DND-41 (cell line): ENCODE measurements at regions not wholly inside any gene's neighbourhood (a gene's known extent, or its start where the extent isn't known, plus 50 kb on each side); places are given as distances from the start of the nearest gene placed in this dataset.
"Not testable (repeated sequence)": the region's sequence is repeated elsewhere in the genome, so short reads cannot be mapped to it uniquely, and the experiment has no call there.

Experiments used
- ATAC-seq: fragments of 200-7000 bp; cut with Tn5 transposase; 3 replicates; pipeline ENCODE4 v1.9.1; 2021; ENCODE audit warnings: low read depth; ENCODE audit not compliant: insufficient read depth
- DNase-seq: peaks from one replicate; pipeline ENCODE4 v3.0.0-alpha.2; 2020
- H2AFZ ChIP-seq: 2 replicates; pipeline ENCODE4 v1.6.0; 2012; ENCODE audit warnings: low read depth, low read length
- H3K27ac ChIP-seq: 2 replicates; pipeline ENCODE4 v1.5.1; 2012; ENCODE audit warnings: low read length, inconsistent platforms
- H3K27me3 ChIP-seq: fragments of 200-600 bp; sonication (generic); 2 replicates; pipeline ENCODE4 v1.6.0; 2012; ENCODE audit warnings: low read length, mild to moderate bottlenecking, inconsistent platforms; ENCODE audit not compliant: insufficient read depth, poor library complexity
- H3K36me3 ChIP-seq: 2 replicates; pipeline ENCODE4 v1.5.1; 2012; ENCODE audit warnings: low read length, inconsistent platforms; ENCODE audit not compliant: insufficient read depth
- H3K4me1 ChIP-seq: 2 replicates; pipeline ENCODE4 v1.5.1; 2012; ENCODE audit warnings: mild to moderate bottlenecking, low read length; ENCODE audit not compliant: insufficient read depth
- H3K4me2 ChIP-seq: 2 replicates; pipeline ENCODE4 v1.6.0; 2012; ENCODE audit warnings: mild to moderate bottlenecking, moderate library complexity, low read length, inconsistent platforms; ENCODE audit not compliant: insufficient read depth
- H3K4me3 ChIP-seq, 2 experiments: fragments of 200-600 bp in 1 of 2; shearing (Covaris generic) in 1 of 2; 2 replicates each; pipeline ENCODE4 v1.5.1; 2012 to 2016; ENCODE audit warnings: inconsistent platforms in 2 of 2, low read length in 2 of 2, mild to moderate bottlenecking in 2 of 2, low read depth in 1 of 2, moderate library complexity in 1 of 2
- H3K79me2 ChIP-seq: 2 replicates; pipeline ENCODE4 v1.6.0; 2012; ENCODE audit warnings: low read length, inconsistent platforms; ENCODE audit not compliant: insufficient read depth
- H3K9ac ChIP-seq: 2 replicates; pipeline ENCODE4 v1.6.0; 2012; ENCODE audit warnings: low read depth, mild to moderate bottlenecking, inconsistent platforms, low read length, moderate library complexity
- H3K9me3 ChIP-seq: 2 replicates; pipeline ENCODE4 v1.5.1; 2012; ENCODE audit warnings: low read length, moderate library complexity, mild to moderate bottlenecking, inconsistent platforms; ENCODE audit not compliant: insufficient read depth, severe bottlenecking
- H4K20me1 ChIP-seq: 2 replicates; pipeline ENCODE4 v1.6.0; 2012; ENCODE audit warnings: low read length; ENCODE audit not compliant: insufficient read depth
- EZH2 ChIP-seq: IDR thresholded peaks from 3 replicates; pipeline ENCODE4 v1.6.1; 2012; ENCODE audit warnings: borderline replicate concordance, low read depth, mild to moderate bottlenecking, moderate library complexity, low read length, inconsistent platforms; ENCODE audit not compliant: severe bottlenecking
- TF ChIP-seq, protein P1 (sequence below): IDR thresholded peaks from 2 replicates; pipeline ENCODE4 v1.5.1; 2012; ENCODE audit warnings: borderline replicate concordance, low read length, moderate library complexity, mild to moderate bottlenecking; ENCODE audit not compliant: poor library complexity, severe bottlenecking; ENCODE audit errors: extremely low read depth

DNA sequence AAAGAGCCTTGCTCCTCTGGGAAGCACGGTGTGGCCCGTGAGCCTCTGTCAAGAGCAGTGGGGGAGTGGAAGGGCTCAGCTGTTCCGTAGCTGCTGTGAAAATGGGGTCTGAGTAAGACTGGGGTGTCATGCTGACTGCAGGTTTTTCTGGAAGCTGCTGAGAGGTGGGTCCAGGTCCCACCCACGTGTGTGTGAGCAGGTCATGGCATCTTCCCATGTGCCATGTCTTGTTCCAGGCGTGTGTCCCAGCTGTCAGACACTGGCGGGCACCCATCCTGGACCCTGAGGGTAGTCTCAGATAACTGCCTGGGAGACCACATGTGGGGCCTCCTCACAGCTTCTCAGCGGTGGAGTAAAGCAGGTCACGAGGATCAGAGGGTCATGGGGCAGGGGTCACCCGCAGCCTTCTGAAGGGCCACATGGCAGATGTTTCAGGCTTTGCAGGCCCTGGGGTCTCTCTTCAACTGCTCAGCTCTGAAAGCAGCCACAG, 92.9 kb downstream of the NPIPB11 start:
- no peaks in the 10 kb centered on the region for H3K79me2 ChIP-seq
- ATAC-seq = no peak
- H3K4me3 ChIP-seq = no peak overlapping the region
- no peak overlapping the region for H3K27ac ChIP-seq
- DNase-seq = no peak
- H3K36me3 ChIP-seq = no peaks in the 10 kb centered on the region
- H3K4me1 ChIP-seq = no peaks in the 10 kb centered on the region
- H3K9me3 ChIP-seq = no peaks in the 10 kb centered on the region
- H3K9ac ChIP-seq = no peak overlapping the region
- H4K20me1 ChIP-seq = no peaks in the 10 kb centered on the region
- no peaks in the 10 kb centered on the region for H3K27me3 ChIP-seq
- TF ChIP-seq EZH2 = no peak
- TF ChIP-seq, protein P1, sequence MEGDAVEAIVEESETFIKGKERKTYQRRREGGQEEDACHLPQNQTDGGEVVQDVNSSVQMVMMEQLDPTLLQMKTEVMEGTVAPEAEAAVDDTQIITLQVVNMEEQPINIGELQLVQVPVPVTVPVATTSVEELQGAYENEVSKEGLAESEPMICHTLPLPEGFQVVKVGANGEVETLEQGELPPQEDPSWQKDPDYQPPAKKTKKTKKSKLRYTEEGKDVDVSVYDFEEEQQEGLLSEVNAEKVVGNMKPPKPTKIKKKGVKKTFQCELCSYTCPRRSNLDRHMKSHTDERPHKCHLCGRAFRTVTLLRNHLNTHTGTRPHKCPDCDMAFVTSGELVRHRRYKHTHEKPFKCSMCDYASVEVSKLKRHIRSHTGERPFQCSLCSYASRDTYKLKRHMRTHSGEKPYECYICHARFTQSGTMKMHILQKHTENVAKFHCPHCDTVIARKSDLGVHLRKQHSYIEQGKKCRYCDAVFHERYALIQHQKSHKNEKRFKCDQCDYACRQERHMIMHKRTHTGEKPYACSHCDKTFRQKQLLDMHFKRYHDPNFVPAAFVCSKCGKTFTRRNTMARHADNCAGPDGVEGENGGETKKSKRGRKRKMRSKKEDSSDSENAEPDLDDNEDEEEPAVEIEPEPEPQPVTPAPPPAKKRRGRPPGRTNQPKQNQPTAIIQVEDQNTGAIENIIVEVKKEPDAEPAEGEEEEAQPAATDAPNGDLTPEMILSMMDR = no peak
- H2AFZ ChIP-seq = no peak overlapping the region
- H3K4me2 ChIP-seq = no peak overlapping the region

DNA sequence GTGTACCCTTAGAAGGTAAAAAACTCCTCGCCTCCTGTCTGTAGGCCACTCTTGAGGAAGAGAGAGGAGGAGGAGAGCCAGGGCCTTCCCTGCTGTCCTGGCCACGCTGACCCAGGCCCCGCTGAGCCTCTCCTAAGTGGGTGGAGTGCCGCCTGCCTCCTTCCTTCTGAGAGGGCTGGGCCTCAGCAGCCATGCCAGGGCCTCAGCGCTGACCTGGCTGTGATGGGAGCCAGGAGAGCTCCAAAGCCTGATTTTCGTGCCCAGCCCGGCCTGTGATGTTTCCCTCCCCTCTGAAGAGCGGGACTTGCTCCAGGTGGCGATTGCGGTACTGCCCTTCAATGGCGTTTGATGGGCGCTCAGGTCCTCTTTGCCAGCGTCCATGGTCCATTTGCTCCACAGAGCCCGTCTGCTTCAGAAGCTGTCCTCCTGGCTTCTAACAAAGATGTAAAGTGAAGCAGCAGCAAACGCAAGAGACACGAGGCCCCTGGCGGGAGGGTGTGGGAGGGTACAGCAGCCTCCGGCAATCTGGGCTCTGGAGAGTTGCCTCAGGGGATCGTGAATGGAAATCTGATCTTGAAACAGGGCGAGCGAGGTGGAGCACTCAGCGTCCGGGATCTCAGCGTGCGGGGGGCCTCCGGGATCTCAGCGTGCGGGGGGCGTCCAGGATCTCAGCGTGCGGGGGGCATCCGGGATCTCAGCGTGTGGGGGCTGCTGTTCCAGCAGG, 93.5 kb downstream of the NPIPB11 start:
- no peaks in the 10 kb centered on the region for H3K9me3 ChIP-seq
- no peaks in the 10 kb centered on the region for H3K36me3 ChIP-seq
- no peak overlapping the region for H3K9ac ChIP-seq
- TF ChIP-seq, protein P1 = no peak
- TF ChIP-seq EZH2 = no peak
- no peaks in the 10 kb centered on the region for H3K79me2 ChIP-seq
- H3K27ac ChIP-seq = no peak overlapping the region
- H3K4me1 ChIP-seq = no peaks in the 10 kb centered on the region
- DNase-seq (no peak), ATAC-seq (no peak)
- no peak overlapping the region for H2AFZ ChIP-seq
- no peak overlapping the region for H3K4me2 ChIP-seq
- no peaks in the 10 kb centered on the region for H3K27me3 ChIP-seq
- no peaks in the 10 kb centered on the region for H4K20me1 ChIP-seq
- H3K4me3 ChIP-seq = no peak overlapping the region

DNA sequence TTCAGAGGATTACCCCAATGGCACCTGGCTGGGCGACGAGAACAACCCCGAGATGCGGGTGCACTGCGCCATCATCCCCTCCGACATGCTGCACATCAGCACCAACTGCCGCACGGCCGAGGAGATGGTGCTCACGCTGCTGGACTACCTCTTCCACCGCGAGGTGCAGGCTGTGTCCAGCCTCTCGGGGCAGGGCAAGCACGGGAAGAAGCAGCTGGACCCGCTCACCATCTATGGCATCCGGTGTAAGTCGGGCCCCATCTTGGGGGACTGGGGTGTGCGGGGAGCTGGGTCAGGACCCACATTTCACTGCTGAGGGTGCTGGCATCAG, 94.2 kb downstream of the NPIPB11 start:
- not testable (repeated sequence) for H3K79me2 ChIP-seq, H2AFZ ChIP-seq, H3K9ac ChIP-seq, H3K36me3 ChIP-seq, ATAC-seq, H3K4me2 ChIP-seq, H3K4me1 ChIP-seq, H4K20me1 ChIP-seq, H3K4me3 ChIP-seq, H3K27me3 ChIP-seq, H3K27ac ChIP-seq, H3K9me3 ChIP-seq, DNase-seq

DNA sequence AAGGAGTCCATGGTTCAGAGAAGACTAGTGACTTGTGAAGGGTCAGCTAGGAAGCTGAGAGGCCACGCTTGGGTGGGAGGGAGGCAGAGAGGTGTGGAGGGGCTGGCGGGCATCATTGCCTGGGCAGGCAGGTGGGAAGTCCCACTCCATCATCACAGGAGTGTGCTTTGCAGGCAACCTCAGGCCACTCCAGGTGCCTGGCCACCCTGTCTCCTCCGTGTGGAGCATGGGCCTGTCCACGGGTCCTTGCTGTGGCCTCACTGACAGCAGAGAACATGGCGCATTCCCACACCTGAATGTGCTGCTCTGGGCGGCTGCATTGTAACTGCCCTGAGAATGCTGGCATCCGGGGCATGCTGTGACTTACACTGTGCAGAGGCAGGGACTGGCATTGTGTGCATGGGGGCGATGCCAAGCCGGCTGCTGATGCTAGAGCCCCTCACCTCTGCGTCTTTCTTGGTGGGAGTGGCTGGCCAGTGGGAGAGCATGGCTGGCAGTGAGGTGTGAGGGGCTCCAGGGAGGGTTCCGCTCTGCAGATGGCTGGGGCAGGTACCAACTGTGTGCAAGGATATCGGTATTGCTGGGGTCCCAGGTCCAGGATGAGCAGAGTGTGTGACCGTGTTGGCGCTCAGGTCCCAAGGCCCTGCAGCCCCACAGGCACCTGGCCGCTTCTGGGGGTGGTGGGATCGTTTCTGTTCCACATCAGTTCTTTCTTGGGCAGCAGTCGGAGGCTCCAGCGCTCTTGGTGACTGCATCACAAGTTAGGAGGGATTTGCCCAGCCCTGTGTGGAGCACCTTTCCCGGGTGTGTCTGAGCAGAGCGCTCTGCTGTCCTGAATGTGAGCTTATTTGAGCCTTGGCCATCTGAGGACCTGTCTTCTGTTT, 94.8 kb downstream of the NPIPB11 start:
- Histone ChIP-seq H3K36me3 (no peaks in the 10 kb centered on the region), H3K27ac (no peak overlapping the region), H3K9ac (no peak overlapping the region), H2AFZ (no peak overlapping the region), H3K4me3 (no peak overlapping the region), H3K79me2 (no peaks in the 10 kb centered on the region), H3K4me1 (no peaks in the 10 kb centered on the region), H4K20me1 (no peaks in the 10 kb centered on the region), H3K9me3 (no peaks in the 10 kb centered on the region), H3K4me2 (no peak overlapping the region), H3K27me3 (no peaks in the 10 kb centered on the region)
- DNase-seq (no peak), ATAC-seq (no peak)
- TF ChIP-seq, protein P1 = no peak
- no peak for TF ChIP-seq EZH2
